Midbrain (tissue), 1 donor: ENCODE measurements at regions not wholly inside any gene's neighbourhood (a gene's known extent, or its start where the extent isn't known, plus 50 kb on each side); places are given as distances from the start of the nearest gene placed in this dataset.
"Not testable (repeated sequence)": the region's sequence is repeated elsewhere in the genome, so short reads cannot be mapped to it uniquely, and the experiment has no call there.

Source experiments
- DNase-seq: peaks from one replicate; lab custom pipeline; 2025; lab: John Stamatoyannopoulos, UW

GRCh38 chr6:776528-776931 lies 83.6 kb upstream of the EXOC2 start:
- DNase-seq, result no peak

DNA sequence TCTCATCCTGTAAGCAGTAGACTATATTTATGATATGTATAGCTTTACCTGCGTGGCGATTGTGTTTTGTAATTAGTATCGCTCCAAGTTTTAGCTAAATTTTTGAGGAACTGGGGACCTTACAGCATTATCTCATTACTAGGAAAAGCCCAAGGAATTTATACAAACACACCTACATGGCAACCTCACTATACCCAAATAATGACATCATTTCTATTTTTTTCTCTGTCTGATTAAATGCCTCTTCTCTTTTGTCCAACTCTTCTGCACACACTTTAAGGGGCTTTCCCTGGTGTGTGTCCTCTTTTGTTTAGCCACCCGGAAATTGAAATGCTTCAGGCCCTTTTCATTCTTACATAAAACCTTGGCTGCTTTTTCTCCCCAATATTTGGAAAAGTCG lies 82.9 kb upstream of the EXOC2 start:
- no peak for DNase-seq

- DNase-seq, result not testable (repeated sequence)
Observed at GRCh38 chr6:771683-772082, 78.7 kb upstream of the EXOC2 start.

DNA sequence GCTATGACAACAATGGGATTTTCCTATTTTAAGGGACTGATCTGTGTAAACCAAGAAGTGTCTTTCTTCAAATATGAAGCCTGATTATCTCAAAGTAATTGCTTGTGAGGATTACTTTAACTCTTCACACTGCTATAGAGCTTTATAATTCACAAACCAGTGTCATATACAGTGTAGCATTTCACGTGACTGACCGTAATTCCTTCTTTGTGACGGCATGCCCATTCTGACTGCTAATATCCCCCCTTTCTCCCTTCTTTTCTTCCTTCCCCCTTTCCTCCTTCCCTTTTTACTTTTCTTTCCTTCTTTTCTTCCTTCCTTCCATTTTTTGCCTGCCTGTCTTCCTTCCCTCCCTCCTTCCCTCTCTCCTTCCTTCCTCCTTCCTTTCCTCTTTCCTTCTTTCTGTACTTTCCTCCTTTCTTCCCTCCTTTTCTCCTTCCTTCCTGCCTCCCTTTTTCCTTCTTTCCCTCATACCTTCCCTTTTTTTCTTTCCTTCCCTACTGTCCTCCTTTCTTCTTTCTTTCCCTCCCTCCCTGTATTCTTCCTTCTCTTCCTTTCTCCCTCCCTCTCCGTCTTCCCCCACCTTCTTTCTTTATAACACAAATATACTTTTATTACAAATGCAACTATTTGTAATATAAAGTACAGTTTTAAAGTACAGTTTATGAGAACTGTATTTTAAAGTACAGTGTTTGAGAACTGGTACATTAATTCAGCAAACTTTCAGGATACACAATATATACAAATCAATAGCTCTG lies 75.0 kb upstream of the EXOC2 start:
- no peak for DNase-seq

DNA sequence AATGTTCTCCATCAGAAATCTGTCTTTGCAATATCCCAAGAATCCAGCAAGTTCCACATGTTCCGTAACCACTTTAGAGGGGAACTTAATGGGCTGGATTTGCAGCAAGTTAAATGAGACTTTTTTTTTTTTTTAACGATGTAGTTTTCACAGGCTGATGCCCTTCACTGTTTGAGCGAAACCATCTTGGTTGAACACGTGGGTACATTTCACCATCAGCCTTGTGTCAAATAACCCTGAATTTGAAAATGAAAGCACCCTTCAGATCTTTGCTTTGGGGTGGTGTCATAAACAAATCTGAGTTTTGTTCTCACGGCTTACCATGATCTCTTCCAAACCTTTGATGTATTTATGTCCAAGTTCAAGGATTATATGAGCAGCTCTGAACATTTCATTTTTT lies 73.7 kb upstream of the EXOC2 start:
- no peak for DNase-seq

DNA sequence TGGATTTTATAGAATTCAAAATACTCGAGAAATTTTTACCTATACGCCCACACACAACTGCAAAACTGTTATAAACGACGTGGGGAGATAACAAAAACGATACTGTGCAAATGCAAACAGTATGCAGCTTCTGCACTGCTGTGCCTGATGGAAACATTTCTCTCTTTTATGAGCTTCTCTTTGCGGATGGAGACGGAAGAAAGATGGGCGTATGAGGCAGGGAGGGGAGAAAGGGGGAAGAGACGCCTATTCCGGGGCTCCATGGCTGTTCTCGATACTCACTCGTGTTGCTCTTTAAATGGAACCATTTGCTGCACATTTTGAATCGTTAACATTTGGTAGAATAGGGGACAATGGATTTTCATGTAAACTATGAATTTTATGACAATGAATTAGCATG lies 69.1 kb upstream of the EXOC2 start:
- no peak for DNase-seq

DNA sequence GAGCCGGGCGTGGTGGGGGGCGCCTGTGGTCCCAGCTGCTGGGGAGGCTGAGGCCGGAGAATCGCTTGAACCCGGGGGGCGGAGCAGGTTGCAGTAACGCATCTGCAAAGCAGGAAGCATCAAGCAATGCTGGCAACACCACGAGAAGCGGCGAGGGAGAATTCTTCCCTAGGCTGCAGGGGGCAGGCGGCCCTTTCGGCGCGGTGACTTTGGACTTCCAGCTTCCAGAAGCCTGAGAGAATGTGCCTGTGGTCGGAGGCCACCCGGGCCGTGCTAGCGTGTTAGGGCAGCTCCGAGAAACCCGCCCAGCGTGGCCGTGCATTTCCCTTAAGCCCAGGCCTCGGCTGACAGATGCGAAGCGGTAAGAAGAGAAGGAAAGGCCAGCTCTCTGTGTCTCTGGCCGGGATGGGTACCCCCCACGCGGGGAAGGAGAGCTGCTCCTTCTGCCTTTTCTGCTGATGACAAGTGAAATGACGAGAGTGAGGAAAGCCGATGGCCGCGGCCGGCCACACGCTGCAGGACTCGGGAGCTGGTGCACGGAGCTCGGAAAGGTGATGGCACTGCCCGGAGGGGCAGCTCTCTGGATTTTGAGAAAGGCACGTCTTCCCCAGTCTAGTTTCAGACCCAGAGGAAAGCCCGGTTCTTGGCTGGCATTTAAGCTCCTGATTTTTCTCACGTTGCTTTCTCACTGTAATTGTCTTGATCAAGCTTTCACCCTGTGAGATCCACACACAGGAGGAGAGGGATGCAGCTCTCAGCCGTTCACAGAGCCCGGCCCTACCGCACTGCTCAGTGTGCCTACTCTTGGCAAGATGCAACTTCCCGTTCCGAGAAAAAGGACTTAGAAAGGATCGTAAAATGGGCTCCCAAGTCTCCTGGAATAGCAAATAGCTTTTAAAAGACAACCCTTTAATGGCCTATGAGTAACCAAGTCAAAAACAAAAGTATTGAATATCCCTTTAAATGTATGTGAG lies 68.3 kb upstream of the EXOC2 start:
- DNase-seq, result no peak

GRCh38 chr6:759729-760128 lies 66.8 kb upstream of the EXOC2 start:
- no peak for DNase-seq

DNA sequence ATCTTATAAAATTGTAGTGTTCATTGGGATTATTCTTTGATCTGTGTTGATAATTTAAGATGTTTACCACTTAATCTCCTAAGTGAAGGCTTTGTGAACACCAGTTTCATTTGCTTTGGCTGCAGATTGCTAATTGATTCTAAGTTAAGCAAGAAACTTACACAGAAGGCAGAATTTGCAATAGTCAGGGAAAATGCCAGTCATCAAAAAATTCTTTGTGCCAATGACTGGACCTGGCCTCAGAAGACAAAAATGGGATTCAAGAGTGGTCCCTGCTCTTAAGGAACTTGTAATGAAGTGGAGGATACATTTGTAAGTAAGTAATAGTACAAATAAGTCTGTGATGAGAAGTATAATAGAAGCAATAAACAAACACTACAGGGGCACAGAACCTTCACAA lies 63.3 kb upstream of the EXOC2 start:
- DNase-seq, result no peak

GRCh38 chr6:754202-754601 lies 61.3 kb upstream of the EXOC2 start:
- no peak for DNase-seq

GRCh38 chr6:753486-753885 lies 60.5 kb upstream of the EXOC2 start:
- no peak for DNase-seq

DNA sequence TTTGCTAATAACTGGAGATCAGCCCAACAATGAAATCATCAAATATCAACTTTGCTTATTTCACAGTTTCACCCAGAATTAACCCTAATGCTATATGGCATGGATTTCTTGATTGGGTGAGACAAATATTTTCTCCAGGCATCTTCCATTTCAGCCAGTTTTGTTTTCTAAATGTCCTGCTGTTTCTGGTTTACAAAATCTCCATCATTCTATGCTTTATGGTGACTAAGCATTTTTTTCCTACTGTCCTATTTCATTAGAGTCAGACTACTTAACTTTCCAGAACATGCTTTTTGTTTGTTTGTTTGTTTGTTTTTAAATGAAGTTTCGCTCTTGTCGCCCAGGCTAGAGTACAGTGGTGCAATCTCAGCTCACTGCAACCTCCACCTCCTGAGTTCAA lies 59.5 kb upstream of the EXOC2 start:
- DNase-seq, result no peak

- DNase-seq, result no peak
Observed at GRCh38 chr6:751765-752164, 58.8 kb upstream of the EXOC2 start.

DNA sequence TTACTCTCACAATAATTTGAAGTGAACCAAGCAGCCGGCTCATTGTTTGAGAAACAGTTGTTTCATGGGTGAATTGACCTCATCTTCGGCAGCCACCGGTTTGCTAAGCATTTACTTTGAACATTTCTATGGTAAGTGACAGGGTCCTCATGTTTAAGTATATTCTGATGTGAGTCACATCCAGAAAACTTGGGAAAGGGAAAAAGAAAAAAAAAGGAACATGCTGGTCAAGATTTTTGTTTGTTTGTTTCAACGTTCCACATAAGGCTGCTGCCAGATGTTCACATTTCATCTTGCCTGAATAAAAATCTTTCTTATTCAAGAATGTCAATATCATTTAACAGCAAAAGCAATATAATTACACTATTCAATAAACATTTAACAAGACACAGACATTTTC lies 55.0 kb upstream of the EXOC2 start:
- no peak for DNase-seq

DNA sequence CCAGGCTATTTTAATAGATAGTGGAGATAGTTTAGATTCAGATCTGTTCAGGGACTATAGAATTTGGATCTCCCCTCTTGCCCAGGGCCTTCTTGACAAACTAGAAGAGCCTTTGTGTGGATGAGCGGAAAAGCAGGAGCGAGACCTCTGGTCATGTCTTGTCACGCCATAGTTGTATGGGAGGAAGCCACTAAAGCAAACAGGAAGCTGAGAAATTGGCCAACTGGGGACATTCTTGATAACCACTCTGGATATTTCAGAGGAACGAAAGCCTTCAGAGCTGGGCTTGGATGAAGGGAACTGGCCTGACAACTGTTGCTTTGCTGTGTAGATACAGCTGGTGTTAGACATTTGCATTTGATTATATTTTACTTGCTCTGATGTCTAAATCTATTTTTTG lies 54.1 kb upstream of the EXOC2 start:
- DNase-seq, result no peak

DNA sequence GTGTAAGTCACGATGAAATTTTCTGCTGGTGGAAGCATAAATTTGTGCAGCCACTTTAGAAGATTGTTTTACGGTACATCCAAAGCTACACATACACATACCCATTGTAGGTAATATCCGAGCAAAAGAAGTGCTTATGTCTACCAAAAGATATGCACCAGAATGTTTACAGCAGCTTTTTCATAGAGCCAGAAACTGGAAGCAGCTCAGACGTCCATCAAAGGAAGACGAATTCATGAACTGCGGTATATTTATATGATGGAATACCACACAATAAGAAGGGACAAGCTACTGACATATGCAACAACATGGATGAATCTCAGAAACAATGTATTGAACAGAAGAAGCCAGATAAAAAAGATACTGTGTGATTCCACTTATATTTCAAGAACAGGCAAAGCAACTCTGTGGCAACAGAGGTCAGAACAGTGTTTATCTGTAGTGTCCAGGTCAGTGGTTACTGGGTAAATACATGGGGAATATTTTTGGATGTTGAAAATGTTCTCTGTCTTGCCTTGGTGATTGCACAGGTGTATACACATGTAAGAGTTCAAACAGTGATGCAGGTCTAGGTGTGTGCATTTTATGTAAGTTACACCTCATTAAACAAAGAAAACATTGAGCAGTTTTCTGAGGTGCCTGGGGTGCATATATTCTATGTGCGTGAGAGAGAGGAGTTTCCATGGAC lies 51.9 kb upstream of the EXOC2 start:
- no peak for DNase-seq

DNA sequence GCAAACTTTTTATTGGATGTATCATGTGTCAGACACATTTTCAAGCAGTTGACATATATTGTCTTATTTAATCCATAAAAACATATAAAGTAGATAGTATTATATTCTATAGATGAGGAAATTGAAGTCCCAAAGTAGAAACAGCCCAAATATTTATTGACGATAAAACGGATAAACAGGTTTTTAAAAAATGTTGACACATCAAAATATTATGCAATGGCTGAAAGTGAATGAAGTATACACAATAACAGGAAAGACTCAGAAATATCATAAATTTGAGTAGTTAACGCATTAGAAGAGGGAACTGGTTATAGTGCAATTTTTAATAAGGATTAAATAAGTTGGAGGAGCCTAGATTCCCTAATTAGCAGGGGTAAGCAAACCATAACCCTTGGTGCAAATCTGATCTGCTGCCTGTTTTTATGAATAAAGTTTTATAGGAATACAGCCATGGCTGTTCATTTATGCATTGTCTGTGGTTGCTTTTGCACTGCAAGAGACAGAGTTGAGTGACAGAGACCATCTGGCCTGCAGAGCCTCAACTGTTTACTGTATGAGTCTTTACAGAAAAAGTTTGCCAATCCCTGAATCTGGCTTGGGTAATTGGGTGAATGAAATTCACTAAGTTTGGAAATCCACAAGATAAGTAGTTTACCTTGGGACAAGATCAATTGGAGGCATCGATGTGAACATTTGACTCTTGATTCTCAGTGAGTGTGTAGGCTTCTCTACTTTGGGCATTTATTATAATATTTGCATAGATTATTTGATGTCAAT lies 50.6 kb upstream of the EXOC2 start:
- no peak for DNase-seq
